C4-2B (cell line): ENCODE measurements at regions not wholly inside any gene's neighbourhood (a gene's known extent, or its start where the extent isn't known, plus 50 kb on each side); places are given as distances from the start of the nearest gene placed in this dataset.

ENCODE experiments used
- ZFX ChIP-seq: fragments of 450-650 bp; IDR thresholded peaks from 2 replicates; pipeline ENCODE4 v1.6.1; 2017
- TF ChIP-seq, protein P1 (sequence below): fragments of 450-650 bp; conservative IDR thresholded peaks from 2 replicates; pipeline ENCODE4 v1.5.1; 2017; ENCODE audit warnings: mild to moderate bottlenecking

DNA sequence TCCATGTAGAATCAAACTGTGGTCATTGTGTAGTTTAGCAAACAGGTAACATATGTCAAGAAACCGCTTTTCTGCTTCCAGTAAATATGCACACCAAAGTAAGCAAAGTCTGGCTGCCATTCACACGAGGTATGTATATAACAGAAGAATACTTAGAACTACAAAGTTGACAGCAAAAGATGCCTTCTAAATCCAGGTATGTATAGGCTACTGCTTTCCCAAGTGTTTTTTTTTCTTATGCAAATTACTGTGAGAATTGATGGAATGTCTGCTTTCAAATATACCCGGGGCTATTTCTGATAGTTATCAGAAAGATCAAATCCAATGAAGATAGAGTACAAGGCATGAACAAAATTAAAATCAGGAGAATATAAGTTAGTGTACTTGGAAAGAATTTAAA lies 229.2 kb downstream of the HACE1 start:
- TF ChIP-seq, protein P1, sequence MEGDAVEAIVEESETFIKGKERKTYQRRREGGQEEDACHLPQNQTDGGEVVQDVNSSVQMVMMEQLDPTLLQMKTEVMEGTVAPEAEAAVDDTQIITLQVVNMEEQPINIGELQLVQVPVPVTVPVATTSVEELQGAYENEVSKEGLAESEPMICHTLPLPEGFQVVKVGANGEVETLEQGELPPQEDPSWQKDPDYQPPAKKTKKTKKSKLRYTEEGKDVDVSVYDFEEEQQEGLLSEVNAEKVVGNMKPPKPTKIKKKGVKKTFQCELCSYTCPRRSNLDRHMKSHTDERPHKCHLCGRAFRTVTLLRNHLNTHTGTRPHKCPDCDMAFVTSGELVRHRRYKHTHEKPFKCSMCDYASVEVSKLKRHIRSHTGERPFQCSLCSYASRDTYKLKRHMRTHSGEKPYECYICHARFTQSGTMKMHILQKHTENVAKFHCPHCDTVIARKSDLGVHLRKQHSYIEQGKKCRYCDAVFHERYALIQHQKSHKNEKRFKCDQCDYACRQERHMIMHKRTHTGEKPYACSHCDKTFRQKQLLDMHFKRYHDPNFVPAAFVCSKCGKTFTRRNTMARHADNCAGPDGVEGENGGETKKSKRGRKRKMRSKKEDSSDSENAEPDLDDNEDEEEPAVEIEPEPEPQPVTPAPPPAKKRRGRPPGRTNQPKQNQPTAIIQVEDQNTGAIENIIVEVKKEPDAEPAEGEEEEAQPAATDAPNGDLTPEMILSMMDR = no peak
- TF ChIP-seq ZFX = no peak
